ENCODE measurements at regions not wholly inside any gene's neighbourhood (a gene's known extent, or its start where the extent isn't known, plus 50 kb on each side); places are given as distances from the start of the nearest gene placed in this dataset.

- H3K27ac Mint-ChIP-seq, result no peak overlapping the region
Observed at GRCh38 chr2:129775952-129776653, 203.4 kb upstream of the RAB6C start.

GRCh38 chr2:129777146-129777545, 202.3 kb upstream of the RAB6C start:
- peaks cover 6% of the 10 kb centered on the region for H3K4me1 Mint-ChIP-seq (ENCODE audit: low read depth)
- TF ChIP-seq CTCF (IDR thresholded peaks at IDR 0.05; ENCODE audit: unreplicated experiment), result no peak
- H3K27me3 Mint-ChIP-seq, result peaks cover 19% of the 10 kb centered on the region
- no peak overlapping the region for H3K4me3 Mint-ChIP-seq (ENCODE audit: low read depth)
- H3K9me3 Mint-ChIP-seq (ENCODE audit: low read depth), result no peaks in the 10 kb centered on the region
- no peaks in the 10 kb centered on the region for H3K36me3 Mint-ChIP-seq (ENCODE audit: insufficient read depth)
- no peak overlapping the region for H3K27ac Mint-ChIP-seq
- no peak for DNase-seq (ENCODE audit: low spot score, unreplicated experiment)

More at GRCh38 chr2:129775952-129776653, 203.4 kb upstream of the RAB6C start:
- no peak for TF ChIP-seq CTCF (IDR thresholded peaks at IDR 0.05; ENCODE audit: unreplicated experiment)
- H3K4me3 Mint-ChIP-seq (ENCODE audit: low read depth), result no peak overlapping the region
- H3K36me3 Mint-ChIP-seq (ENCODE audit: insufficient read depth), result no peaks in the 10 kb centered on the region
- no peaks in the 10 kb centered on the region for H3K9me3 Mint-ChIP-seq (ENCODE audit: low read depth)
- H3K27me3 Mint-ChIP-seq, result peaks cover 9% of the 10 kb centered on the region
- peaks cover 4% of the 10 kb centered on the region for H3K4me1 Mint-ChIP-seq (ENCODE audit: low read depth)
- DNase-seq (ENCODE audit: low spot score, unreplicated experiment), result no peak

- Mint-ChIP-seq H3K36me3 (ENCODE audit: insufficient read depth) (no peaks in the 10 kb centered on the region), H3K9me3 (ENCODE audit: low read depth) (no peaks in the 10 kb centered on the region), H3K27ac (no peak overlapping the region), H3K27me3 (peaks cover 24% of the 10 kb centered on the region), H3K4me1 (ENCODE audit: low read depth) (peaks cover 6% of the 10 kb centered on the region), H3K4me3 (ENCODE audit: low read depth) (no peak overlapping the region)
- DNase-seq (ENCODE audit: low spot score, unreplicated experiment), result no peak
- no peak for TF ChIP-seq CTCF (IDR thresholded peaks at IDR 0.05; ENCODE audit: unreplicated experiment)
Observed at GRCh38 chr2:129777762-129778583, 201.5 kb upstream of the RAB6C start.

GRCh38 chr2:129778584-129778877, 200.9 kb upstream of the RAB6C start:
- Mint-ChIP-seq H3K36me3 (ENCODE audit: insufficient read depth) (no peaks in the 10 kb centered on the region), H3K4me1 (ENCODE audit: low read depth) (peaks cover 6% of the 10 kb centered on the region), H3K9me3 (ENCODE audit: low read depth) (no peaks in the 10 kb centered on the region), H3K4me3 (ENCODE audit: low read depth) (no peak overlapping the region), H3K27ac (no peak overlapping the region), H3K27me3 (peaks cover 24% of the 10 kb centered on the region)
- no peak for DNase-seq (ENCODE audit: low spot score, unreplicated experiment)
- no peak for TF ChIP-seq CTCF (IDR thresholded peaks at IDR 0.05; ENCODE audit: unreplicated experiment)

- TF ChIP-seq CTCF (IDR thresholded peaks at IDR 0.05; ENCODE audit: unreplicated experiment), result no peak
- H3K36me3 Mint-ChIP-seq (ENCODE audit: insufficient read depth), result no peaks in the 10 kb centered on the region
- peaks cover 24% of the 10 kb centered on the region for H3K27me3 Mint-ChIP-seq
- no peak for DNase-seq (ENCODE audit: low spot score, unreplicated experiment)
- peaks cover 6% of the 10 kb centered on the region for H3K4me1 Mint-ChIP-seq (ENCODE audit: low read depth)
- H3K4me3 Mint-ChIP-seq (ENCODE audit: low read depth), result no peak overlapping the region
- no peaks in the 10 kb centered on the region for H3K9me3 Mint-ChIP-seq (ENCODE audit: low read depth)
- H3K27ac Mint-ChIP-seq, result no peak overlapping the region
Observed at GRCh38 chr2:129779783-129780182, 199.7 kb upstream of the RAB6C start.
